CD4-positive, CD25-positive, alpha-beta regulatory T cell (primary cell): ENCODE measurements at regions not wholly inside any gene's neighbourhood (a gene's known extent, or its start where the extent isn't known, plus 50 kb on each side); places are given as distances from the start of the nearest gene placed in this dataset.
A peak's percentile ranks its signal among the peaks of the same experiment; 100 is the strongest.

ENCODE experiments used
- ATAC-seq, 2 donors: fragments of 150-1000 bp; cut with Tn5 transposase; one replicate each; pipeline ENCODE4 v1.10.0; 2021; ENCODE audit warnings: low read depth in 2 of 2, moderate number of reproducible peaks in 2 of 2, moderate library complexity in 1 of 2
- DNase-seq, 3 donors: peaks; one replicate each; pipeline versions ENCODE4 v3.0.0 to v3.0.0-alpha.2; 2012 to 2022; ENCODE audit warnings: mixed read lengths in 1 of 3
- H3K27ac ChIP-seq: one replicate; pipeline ENCODE4 v1.7.0; 2013; ENCODE audit warnings: mild to moderate bottlenecking, low read length; ENCODE audit not compliant: insufficient read depth, poor library complexity, severe bottlenecking
- H3K27me3 ChIP-seq: one replicate; pipeline ENCODE4 v1.7.0; 2013; ENCODE audit warnings: low read length; ENCODE audit not compliant: control insufficient read depth, insufficient read depth
- H3K36me3 ChIP-seq: one replicate; pipeline ENCODE4 v1.7.0; 2013; ENCODE audit warnings: mild to moderate bottlenecking, low read length, moderate library complexity; ENCODE audit not compliant: control insufficient read depth, insufficient read depth
- H3K4me1 ChIP-seq: 2 replicates; pipeline ENCODE4 v1.7.0; 2013; ENCODE audit warnings: mild to moderate bottlenecking, low read length; ENCODE audit not compliant: insufficient read depth, control insufficient read depth, poor library complexity, severe bottlenecking
- H3K4me3 ChIP-seq: one replicate; pipeline ENCODE4 v1.7.0; 2013; ENCODE audit warnings: low read depth, mild to moderate bottlenecking, low read length, moderate library complexity
- H3K9me3 ChIP-seq, 2 experiments: 1 replicate in 1 of 2; 2 replicates in 1 of 2; pipeline ENCODE4 v1.7.0; 2013; ENCODE audit warnings: low read length in 2 of 2, mild to moderate bottlenecking in 1 of 2, moderate library complexity in 1 of 2; ENCODE audit not compliant: control insufficient read depth in 2 of 2
- H3K27ac Mint-ChIP-seq, 3 donors: one replicate each; pipeline ENCODE4 v1.8.0; 2020 to 2022; ENCODE audit warnings: mild to moderate bottlenecking in 3 of 3, mixed read lengths in 3 of 3, moderate library complexity in 2 of 3
- H3K27me3 Mint-ChIP-seq: one replicate; pipeline ENCODE4 v1.8.0; 2022; ENCODE audit warnings: mild to moderate bottlenecking, mixed read lengths
- H3K36me3 Mint-ChIP-seq: one replicate; pipeline ENCODE4 v1.8.0; 2020; ENCODE audit warnings: mixed read lengths
- H3K4me1 Mint-ChIP-seq, 4 donors: one replicate each; pipeline ENCODE4 v1.8.0; 2020 to 2022; ENCODE audit warnings: mixed read lengths in 4 of 4, mild to moderate bottlenecking in 1 of 4
- H3K4me3 Mint-ChIP-seq, 4 donors: one replicate each; pipeline ENCODE4 v1.8.0; 2020 to 2022; ENCODE audit warnings: mild to moderate bottlenecking in 4 of 4, mixed read lengths in 4 of 4, moderate library complexity in 3 of 4
- H3K9me3 Mint-ChIP-seq, 7 donors: one replicate each; pipeline ENCODE4 v1.8.0; 2020 to 2022; ENCODE audit warnings: mixed read lengths in 7 of 7, mild to moderate bottlenecking in 3 of 7, moderate library complexity in 2 of 7

DNA sequence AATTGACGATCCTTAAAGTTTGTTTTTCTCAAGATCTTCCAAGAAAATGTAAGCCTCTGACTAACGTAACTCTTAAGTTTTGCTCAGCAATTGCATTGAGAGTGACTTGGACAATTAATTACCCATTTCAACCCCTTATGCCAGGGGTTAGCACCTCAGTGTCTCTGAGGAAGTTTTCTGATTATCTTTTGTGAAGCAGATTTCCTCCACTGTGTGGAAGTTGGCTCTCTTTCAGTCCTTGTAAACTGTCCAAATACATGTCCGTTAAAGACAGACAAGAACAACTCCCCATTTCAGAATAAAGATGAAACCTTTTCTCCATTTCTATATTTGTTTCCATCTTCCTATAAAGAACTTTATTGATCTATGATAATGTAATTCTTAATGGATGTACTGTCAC is 296.4 kb upstream of the FMN2 start:
- peaks cover 0 to 3% (median 0%) of the 10 kb centered on the region in 7 donors for H3K9me3 Mint-ChIP-seq
- H3K27ac Mint-ChIP-seq, result no peak overlapping the region

GRCh38 chr1:239799617-239800016 is 292.1 kb upstream of the FMN2 start:
- ATAC-seq (no peak), DNase-seq (no peak)
- peaks cover 0 to 3% (median 0%) of the 10 kb centered on the region in 4 donors for H3K4me1 Mint-ChIP-seq
- H3K36me3 ChIP-seq, result no peaks in the 10 kb centered on the region
- H3K4me1 ChIP-seq, result no peaks in the 10 kb centered on the region
- H3K4me3 Mint-ChIP-seq, result no peak overlapping the region
- H3K27me3 Mint-ChIP-seq, result peaks cover 12% of the 10 kb centered on the region
- H3K27ac ChIP-seq, result no peak overlapping the region
- H3K4me3 ChIP-seq, result no peak overlapping the region
- no peaks in the 10 kb centered on the region for H3K27me3 ChIP-seq
- no peaks in the 10 kb centered on the region for H3K9me3 Mint-ChIP-seq
- H3K27ac Mint-ChIP-seq, result no peak overlapping the region
- no peaks in the 10 kb centered on the region for H3K36me3 Mint-ChIP-seq
- no peaks in the 10 kb centered on the region for H3K9me3 ChIP-seq

More for the DNA sequence above, 296.4 kb upstream of the FMN2 start:
- Histone ChIP-seq H3K27me3 (no peaks in the 10 kb centered on the region), H3K9me3 (no peaks in the 10 kb centered on the region), H3K4me1 (no peaks in the 10 kb centered on the region), H3K4me3 (no peak overlapping the region), H3K27ac (no peak overlapping the region), H3K36me3 (no peaks in the 10 kb centered on the region)
- no peak overlapping the region for H3K4me3 Mint-ChIP-seq
- peaks cover 0 to 6% (median 3%) of the 10 kb centered on the region in 4 donors for H3K4me1 Mint-ChIP-seq
- DNase-seq (no peak), ATAC-seq (no peak)
- H3K27me3 Mint-ChIP-seq, result peaks cover 5% of the 10 kb centered on the region
- H3K36me3 Mint-ChIP-seq, result no peaks in the 10 kb centered on the region

DNA sequence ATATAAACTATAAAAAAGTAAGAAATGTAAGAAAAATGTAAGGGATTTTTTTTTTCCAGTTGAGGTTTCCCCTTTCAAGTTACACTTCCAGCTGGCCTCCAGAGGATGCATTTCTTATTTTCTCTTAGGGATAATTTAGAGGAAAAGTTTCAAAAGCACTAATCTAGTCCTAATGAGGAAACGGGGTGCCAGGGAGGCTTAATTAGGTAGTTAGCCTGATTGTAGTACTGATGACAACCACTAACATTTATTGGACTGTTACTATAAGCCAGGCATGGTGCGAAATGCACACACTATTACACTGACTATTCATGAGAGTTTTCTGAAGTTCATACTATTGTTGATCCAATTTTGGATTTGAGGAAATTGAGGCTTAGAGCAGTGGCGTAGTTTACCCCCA is 290.8 kb upstream of the FMN2 start:
- H3K9me3 ChIP-seq, result no peaks in the 10 kb centered on the region
- peaks cover 0 to 3% (median 0%) of the 10 kb centered on the region in 4 donors for H3K4me1 Mint-ChIP-seq
- H3K27me3 ChIP-seq, result no peaks in the 10 kb centered on the region
- peaks cover 12% of the 10 kb centered on the region for H3K27me3 Mint-ChIP-seq
- DNase-seq (no peak), ATAC-seq (no peak)
- H3K36me3 ChIP-seq, result no peaks in the 10 kb centered on the region
- no peaks in the 10 kb centered on the region for H3K36me3 Mint-ChIP-seq
- no peak overlapping the region for H3K4me3 ChIP-seq
- H3K4me1 ChIP-seq, result no peaks in the 10 kb centered on the region
- no peaks in the 10 kb centered on the region for H3K9me3 Mint-ChIP-seq
- no peak overlapping the region for H3K27ac Mint-ChIP-seq
- no peak overlapping the region for H3K4me3 Mint-ChIP-seq
- no peak overlapping the region for H3K27ac ChIP-seq

GRCh38 chr1:239802275-239802674 is 289.4 kb upstream of the FMN2 start:
- no peak for ATAC-seq
- no peaks in the 10 kb centered on the region for H3K27me3 ChIP-seq
- H3K4me1 ChIP-seq, result no peaks in the 10 kb centered on the region
- H3K9me3 Mint-ChIP-seq, result no peaks in the 10 kb centered on the region
- no peak overlapping the region for H3K27ac ChIP-seq
- H3K27me3 Mint-ChIP-seq, result peaks cover 12% of the 10 kb centered on the region
- H3K4me3 Mint-ChIP-seq, result no peak overlapping the region
- H3K9me3 ChIP-seq, result no peaks in the 10 kb centered on the region
- DNase-seq, result peak in 2 of 3 donors; percentile 7 to 8
- no peak overlapping the region for H3K27ac Mint-ChIP-seq
- H3K36me3 ChIP-seq, result no peaks in the 10 kb centered on the region
- peaks cover 0 to 3% (median 0%) of the 10 kb centered on the region in 4 donors for H3K4me1 Mint-ChIP-seq
- no peak overlapping the region for H3K4me3 ChIP-seq
- no peaks in the 10 kb centered on the region for H3K36me3 Mint-ChIP-seq

- Mint-ChIP-seq H3K36me3 (no peaks in the 10 kb centered on the region), H3K9me3 (no peaks in the 10 kb centered on the region)
These were observed 287.9 kb upstream of the FMN2 start for GRCh38 chr1:239803781-239804180.

DNA sequence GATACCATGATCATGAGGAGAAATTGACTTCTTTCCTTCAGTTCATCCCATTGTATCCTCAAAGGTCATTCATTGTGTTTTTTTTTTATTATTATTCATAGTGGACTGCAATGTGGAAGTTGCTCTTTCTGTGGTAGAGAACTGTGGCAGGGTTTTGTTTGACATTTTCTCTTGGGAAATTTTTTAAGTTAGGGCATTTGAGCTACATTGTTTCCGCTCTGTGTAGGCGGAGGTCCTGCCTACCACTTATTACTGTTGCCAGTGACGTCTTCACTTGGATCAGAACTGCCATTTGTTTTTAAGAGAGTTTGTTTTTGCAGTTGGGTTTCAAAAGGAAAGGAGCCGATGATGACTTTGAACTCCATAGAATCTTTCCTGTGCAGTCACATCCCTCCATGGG is 287.4 kb upstream of the FMN2 start:
- Histone ChIP-seq H3K27me3 (no peaks in the 10 kb centered on the region), H3K9me3 (no peaks in the 10 kb centered on the region), H3K36me3 (no peaks in the 10 kb centered on the region), H3K4me3 (no peak overlapping the region), H3K27ac (no peak overlapping the region), H3K4me1 (no peaks in the 10 kb centered on the region)
- H3K9me3 Mint-ChIP-seq, result no peaks in the 10 kb centered on the region
- H3K27ac Mint-ChIP-seq, result no peak overlapping the region
- DNase-seq (no peak), ATAC-seq (no peak)
- H3K27me3 Mint-ChIP-seq, result peaks cover 7% of the 10 kb centered on the region
- no peaks in the 10 kb centered on the region for H3K36me3 Mint-ChIP-seq
- H3K4me3 Mint-ChIP-seq, result no peak overlapping the region
- peaks cover 0 to 3% (median 0%) of the 10 kb centered on the region in 4 donors for H3K4me1 Mint-ChIP-seq

More at GRCh38 chr1:239803781-239804180, 287.9 kb upstream of the FMN2 start:
- Histone ChIP-seq H3K9me3 (no peaks in the 10 kb centered on the region), H3K4me1 (no peaks in the 10 kb centered on the region), H3K4me3 (no peak overlapping the region), H3K36me3 (no peaks in the 10 kb centered on the region), H3K27me3 (no peaks in the 10 kb centered on the region), H3K27ac (no peak overlapping the region)
- no peak overlapping the region for H3K4me3 Mint-ChIP-seq
- peaks cover 0 to 3% (median 0%) of the 10 kb centered on the region in 4 donors for H3K4me1 Mint-ChIP-seq
- peaks cover 8% of the 10 kb centered on the region for H3K27me3 Mint-ChIP-seq
- no peak overlapping the region for H3K27ac Mint-ChIP-seq
- ATAC-seq (no peak), DNase-seq (no peak)

DNA sequence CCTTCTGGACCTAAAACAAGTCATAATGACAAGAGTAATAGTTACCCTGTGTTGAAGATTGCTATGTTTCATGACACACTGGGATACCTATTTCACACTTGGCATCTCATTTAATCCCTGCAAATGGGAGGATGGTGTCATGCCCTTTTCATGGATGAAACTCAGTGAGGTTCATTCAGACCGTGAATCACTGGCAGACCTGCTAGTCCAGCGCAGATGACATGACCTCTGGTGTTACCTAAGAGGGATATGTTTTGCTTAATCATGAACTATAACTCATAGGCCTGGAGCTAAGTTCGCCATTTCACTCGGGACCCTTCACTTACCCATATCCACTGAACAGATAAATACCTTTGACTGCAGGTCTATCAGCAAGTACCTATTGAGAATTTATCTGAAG is 286.6 kb upstream of the FMN2 start:
- Histone ChIP-seq H3K4me1 (no peaks in the 10 kb centered on the region), H3K4me3 (no peak overlapping the region), H3K27me3 (no peaks in the 10 kb centered on the region), H3K36me3 (no peaks in the 10 kb centered on the region), H3K9me3 (no peaks in the 10 kb centered on the region), H3K27ac (no peak overlapping the region)
- DNase-seq (no peak), ATAC-seq (no peak)
- Mint-ChIP-seq H3K27me3 (peaks cover 7% of the 10 kb centered on the region), H3K4me1 (peaks cover 0 to 7% (median 2%) of the 10 kb centered on the region in 4 donors), H3K9me3 (no peaks in the 10 kb centered on the region), H3K27ac (no peak overlapping the region), H3K36me3 (no peaks in the 10 kb centered on the region), H3K4me3 (no peak overlapping the region)

DNA sequence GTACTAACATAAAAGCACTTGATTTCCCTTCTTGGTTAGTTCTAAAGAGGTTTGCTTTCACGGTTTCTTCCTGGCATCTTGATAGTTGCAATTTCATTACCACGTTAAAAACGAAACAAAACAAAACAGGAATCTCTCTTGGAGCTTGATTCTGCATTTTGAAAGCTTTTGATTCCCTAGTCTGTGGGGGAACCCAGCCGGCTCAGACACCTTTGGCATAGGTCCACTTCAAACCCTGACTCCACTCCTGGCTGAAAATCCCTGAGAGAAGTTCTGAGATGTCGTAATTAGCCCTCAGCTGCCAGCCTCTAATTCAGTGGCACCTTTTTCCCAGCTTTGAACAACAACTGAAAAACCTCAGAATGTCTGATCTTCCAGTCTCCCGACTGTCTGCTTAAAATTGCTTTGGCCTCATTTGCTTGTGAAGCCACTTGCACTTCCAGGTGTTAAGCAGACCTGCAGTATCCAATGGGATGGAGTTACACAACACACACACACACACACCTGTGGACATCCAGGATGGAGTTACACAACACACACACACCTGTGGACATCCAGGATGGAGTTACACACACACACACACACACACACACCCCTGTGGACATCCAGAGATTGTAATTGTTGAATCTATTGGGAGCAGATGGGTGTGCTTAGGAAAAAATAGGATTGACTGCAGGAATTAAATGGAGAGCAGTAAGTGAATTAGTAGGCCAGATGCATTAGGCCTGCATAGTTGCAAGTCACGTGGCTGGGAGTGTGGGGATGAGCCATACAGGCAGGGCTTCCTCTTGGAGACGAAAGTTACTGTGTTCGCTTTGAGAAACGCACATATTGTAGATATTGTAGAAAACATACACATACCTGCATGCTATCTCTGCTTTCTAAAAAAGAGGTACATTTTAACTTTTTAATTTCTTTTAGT is 285.6 kb upstream of the FMN2 start:
- no peak overlapping the region for H3K27ac ChIP-seq
- no peaks in the 10 kb centered on the region for H3K36me3 ChIP-seq
- Mint-ChIP-seq H3K4me3 (no peak overlapping the region), H3K27me3 (peaks cover 7% of the 10 kb centered on the region), H3K4me1 (peaks cover 5 to 18% (median 10%) of the 10 kb centered on the region in 4 donors), H3K36me3 (no peaks in the 10 kb centered on the region), H3K9me3 (no peaks in the 10 kb centered on the region), H3K27ac (no peak overlapping the region)
- DNase-seq, result no peak
- H3K4me1 ChIP-seq, result peaks cover 10% of the 10 kb centered on the region
- no peaks in the 10 kb centered on the region for H3K9me3 ChIP-seq
- no peaks in the 10 kb centered on the region for H3K27me3 ChIP-seq
- H3K4me3 ChIP-seq, result no peak overlapping the region
- no peak for ATAC-seq
